ENCODE measurements at regions not wholly inside any gene's neighbourhood (a gene's known extent, or its start where the extent isn't known, plus 50 kb on each side); places are given as distances from the start of the nearest gene placed in this dataset.

- TF ChIP-seq CTCF (IDR thresholded peaks at IDR 0.05 in 4 of 5, conservative IDR thresholded peaks at IDR 0.05 in 1 of 5) (no peak), POLR2A (IDR thresholded peaks at IDR 0.05) (no peak)
- Histone ChIP-seq H3K9me3 (no peaks in the 10 kb centered on the region), H3K36me3 (no peaks in the 10 kb centered on the region), H3K27me3 (no peaks in the 10 kb centered on the region), H3K27ac (no peak overlapping the region), H3K4me3 (no peak overlapping the region), H3K4me1 (no peaks in the 10 kb centered on the region)
- ATAC-seq (no peak), DNase-seq (no peak)
- intact Hi-C loops (cut with DNase I; ENCODE audit: low total_unique reads) (no loop called here), in situ Hi-C loops (cut with MboI; ENCODE audit: low sequenced_read_pairs in 4 of 4) (no loop called here)
These were observed 422.6 kb upstream of the SLIT2 start for GRCh38 chr4:19829101-19829500.

GRCh38 chr4:19823781-19824180 lies 427.9 kb upstream of the SLIT2 start:
- no peak for DNase-seq
- no peak for ATAC-seq
- no peak overlapping the region for H3K4me3 ChIP-seq
- in situ Hi-C loops (cut with MboI; ENCODE audit: low sequenced_read_pairs in 4 of 4) (no loop called here), intact Hi-C loops (cut with DNase I; ENCODE audit: low total_unique reads) (no loop called here)
- no peaks in the 10 kb centered on the region for H3K36me3 ChIP-seq
- no peaks in the 10 kb centered on the region for H3K4me1 ChIP-seq
- no peaks in the 10 kb centered on the region for H3K27me3 ChIP-seq
- H3K9me3 ChIP-seq: no peaks in the 10 kb centered on the region
- TF ChIP-seq POLR2A (IDR thresholded peaks at IDR 0.05) (no peak), CTCF (IDR thresholded peaks at IDR 0.05 in 4 of 5, conservative IDR thresholded peaks at IDR 0.05 in 1 of 5) (no peak)
- H3K27ac ChIP-seq: no peak overlapping the region

GRCh38 chr4:19819737-19820136 lies 432.0 kb upstream of the SLIT2 start:
- Histone ChIP-seq H3K36me3 (no peaks in the 10 kb centered on the region), H3K27ac (no peak overlapping the region), H3K4me3 (no peak overlapping the region), H3K4me1 (no peaks in the 10 kb centered on the region), H3K9me3 (no peaks in the 10 kb centered on the region), H3K27me3 (no peaks in the 10 kb centered on the region)
- no peak for DNase-seq
- intact Hi-C loops (cut with DNase I; ENCODE audit: low total_unique reads) (no loop called here), in situ Hi-C loops (cut with MboI; ENCODE audit: low sequenced_read_pairs in 4 of 4) (no loop called here)
- TF ChIP-seq POLR2A (IDR thresholded peaks at IDR 0.05) (no peak), CTCF (IDR thresholded peaks at IDR 0.05 in 4 of 5, conservative IDR thresholded peaks at IDR 0.05 in 1 of 5) (no peak)
- ATAC-seq: no peak

- Histone ChIP-seq H3K4me3 (no peak overlapping the region), H3K36me3 (no peaks in the 10 kb centered on the region), H3K27ac (no peak overlapping the region), H3K4me1 (no peaks in the 10 kb centered on the region), H3K9me3 (no peaks in the 10 kb centered on the region), H3K27me3 (no peaks in the 10 kb centered on the region)
- TF ChIP-seq CTCF (IDR thresholded peaks at IDR 0.05 in 4 of 5, conservative IDR thresholded peaks at IDR 0.05 in 1 of 5) (no peak), POLR2A (IDR thresholded peaks at IDR 0.05) (no peak)
- in situ Hi-C loops (cut with MboI; ENCODE audit: low sequenced_read_pairs in 4 of 4): no loop called here
- ATAC-seq: no peak
- intact Hi-C loops (cut with DNase I; ENCODE audit: low total_unique reads): no loop called here
- DNase-seq: no peak
These were observed 441.7 kb upstream of the SLIT2 start for GRCh38 chr4:19809989-19810388.

GRCh38 chr4:19807505-19807904 lies 444.2 kb upstream of the SLIT2 start:
- ATAC-seq (no peak), DNase-seq (no peak)
- intact Hi-C loops (cut with DNase I; ENCODE audit: low total_unique reads) (no loop called here), in situ Hi-C loops (cut with MboI; ENCODE audit: low sequenced_read_pairs in 4 of 4) (no loop called here)
- H3K4me3 ChIP-seq: no peak overlapping the region
- H3K27me3 ChIP-seq: no peaks in the 10 kb centered on the region
- TF ChIP-seq CTCF (IDR thresholded peaks at IDR 0.05 in 4 of 5, conservative IDR thresholded peaks at IDR 0.05 in 1 of 5): no peak
- no peak for TF ChIP-seq POLR2A (IDR thresholded peaks at IDR 0.05)
- H3K4me1 ChIP-seq: no peaks in the 10 kb centered on the region
- no peaks in the 10 kb centered on the region for H3K36me3 ChIP-seq
- H3K9me3 ChIP-seq: no peaks in the 10 kb centered on the region
- no peak overlapping the region for H3K27ac ChIP-seq

All from gastrocnemius medialis (tissue), 4 donors.